Calu3 (cell line): ENCODE measurements at regions not wholly inside any gene's neighbourhood (a gene's known extent, or its start where the extent isn't known, plus 50 kb on each side); places are given as distances from the start of the nearest gene placed in this dataset.

Experiments used
- BruUV-seq: library from RNA; stranded (reverse); fragments of 400-500 nt; replicated peaks from 2 replicates; lab custom pipeline; 2021; lab: Mats Ljungman, UMichigan
- CTCF ChIA-PET: fragments of 300-600 bp; sonication (Branson Sonifier 250); formaldehyde crosslinking; loops from one replicate; lab custom pipeline; 2022; ENCODE audit warnings: antibody characterized with exemption; lab: Charles Lee
- DNase-seq: peaks from one replicate; pipeline ENCODE4 v3.0.0; 2022
- H3K27ac Mint-ChIP-seq: one replicate; pipeline ENCODE4 v1.8.0; 2022; ENCODE audit warnings: mixed read lengths; ENCODE audit not compliant: unreplicated experiment
- H3K27me3 Mint-ChIP-seq: one replicate; pipeline ENCODE4 v1.8.0; 2022; ENCODE audit warnings: mixed read lengths; ENCODE audit not compliant: unreplicated experiment
- H3K36me3 Mint-ChIP-seq: one replicate; pipeline ENCODE4 v1.8.0; 2022; ENCODE audit warnings: mild to moderate bottlenecking, moderate library complexity, mixed read lengths; ENCODE audit not compliant: insufficient read depth, unreplicated experiment
- H3K4me1 Mint-ChIP-seq: one replicate; pipeline ENCODE4 v1.8.0; 2022; ENCODE audit warnings: mild to moderate bottlenecking, low read depth, mixed read lengths; ENCODE audit not compliant: unreplicated experiment
- H3K4me3 Mint-ChIP-seq: one replicate; pipeline ENCODE4 v1.8.0; 2022; ENCODE audit warnings: mild to moderate bottlenecking, low read depth, moderate library complexity, mixed read lengths; ENCODE audit not compliant: unreplicated experiment
- H3K9me3 Mint-ChIP-seq: one replicate; pipeline ENCODE4 v1.8.0; 2022; ENCODE audit warnings: low read depth, mixed read lengths; ENCODE audit not compliant: unreplicated experiment
- CTCF ChIP-seq: fragments of 200-600 bp; IDR thresholded peaks from one replicate; pipeline ENCODE4 v1.8.0; 2022; ENCODE audit warnings: antibody characterized with exemption; ENCODE audit not compliant: unreplicated experiment
- intact Hi-C: fragments of 100-400 bp; cut with micrococcal nuclease; formaldehyde crosslinking; loops from one replicate; pipeline ENCODE4 v1.10.0; 2022; ENCODE audit not compliant: unreplicated experiment

- CTCF ChIA-PET = no interaction called here
- intact Hi-C loops = no loop called here
- BruUV-seq = no TSS peak
- Mint-ChIP-seq H3K36me3 (no peaks in the 10 kb centered on the region), H3K4me3 (no peak overlapping the region), H3K27ac (no peak overlapping the region), H3K27me3 (no peaks in the 10 kb centered on the region), H3K9me3 (peaks cover 2% of the 10 kb centered on the region), H3K4me1 (no peaks in the 10 kb centered on the region)
- DNase-seq = no peak
- no peak for TF ChIP-seq CTCF
Observed at GRCh38 chr1:195130598-195130997, 1477.6 kb downstream of the KCNT2 start.

GRCh38 chr1:195122497-195122896 lies 1485.7 kb downstream of the KCNT2 start:
- H3K9me3 Mint-ChIP-seq = peaks cover 5% of the 10 kb centered on the region
- H3K27me3 Mint-ChIP-seq = no peaks in the 10 kb centered on the region
- TF ChIP-seq CTCF = no peak
- no peaks in the 10 kb centered on the region for H3K36me3 Mint-ChIP-seq
- no peaks in the 10 kb centered on the region for H3K4me1 Mint-ChIP-seq
- BruUV-seq = no TSS peak
- no peak for DNase-seq
- CTCF ChIA-PET = interaction anchor here (1.3 kb wide), 1 partner anchor 9 kb away, joined by 3 read pairs; no protein-coding TSS in a partner anchor
- no peak overlapping the region for H3K27ac Mint-ChIP-seq
- no peak overlapping the region for H3K4me3 Mint-ChIP-seq
- intact Hi-C loops = no loop called here

- H3K36me3 Mint-ChIP-seq = no peaks in the 10 kb centered on the region
- CTCF ChIA-PET = interaction anchor here (1.1 kb wide), 1 partner anchor 10 kb away, joined by 3 read pairs; no protein-coding TSS in a partner anchor
- no peak overlapping the region for H3K4me3 Mint-ChIP-seq
- H3K27me3 Mint-ChIP-seq = no peaks in the 10 kb centered on the region
- H3K4me1 Mint-ChIP-seq = no peaks in the 10 kb centered on the region
- DNase-seq = no peak
- peaks cover 3% of the 10 kb centered on the region for H3K9me3 Mint-ChIP-seq
- intact Hi-C loops = no loop called here
- no peak for TF ChIP-seq CTCF
- H3K27ac Mint-ChIP-seq = no peak overlapping the region
- no TSS peak for BruUV-seq
Observed at GRCh38 chr1:195113471-195113870, 1494.8 kb downstream of the KCNT2 start.

DNA sequence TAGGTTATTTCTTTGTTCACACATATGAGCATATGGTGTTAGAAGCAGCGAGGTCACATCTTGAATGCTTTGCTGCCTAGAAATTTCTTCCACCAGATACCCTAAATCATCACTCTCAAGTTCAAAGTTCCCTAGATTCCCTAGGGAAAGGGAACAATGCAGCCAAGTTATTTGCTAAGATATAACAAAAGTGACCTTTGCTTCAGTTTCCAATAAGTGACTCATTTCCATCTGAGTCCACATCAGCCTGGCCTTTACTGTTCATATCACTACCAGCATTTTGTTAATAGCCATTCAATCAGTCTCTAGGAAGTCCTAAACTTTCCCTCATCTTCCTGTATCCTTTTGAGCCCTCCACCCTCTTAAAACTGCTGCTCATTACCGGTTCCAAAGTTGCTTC lies 1502.5 kb downstream of the KCNT2 start:
- Mint-ChIP-seq H3K36me3 (no peaks in the 10 kb centered on the region), H3K27me3 (no peaks in the 10 kb centered on the region), H3K4me3 (no peak overlapping the region), H3K4me1 (peaks cover 13% of the 10 kb centered on the region), H3K27ac (no peak overlapping the region), H3K9me3 (peaks cover 20% of the 10 kb centered on the region)
- CTCF ChIA-PET = no interaction called here
- BruUV-seq = no TSS peak
- DNase-seq = no peak
- no peak for TF ChIP-seq CTCF
- intact Hi-C loops = no loop called here
